Activated CD4-positive, alpha-beta T cell treated with anti-CD3 and anti-CD28 coated beads, Interleukin-2, amount 10 ng/mL, durations not matched to agents 7 days and 5 days (primary cell): ENCODE measurements at regions not wholly inside any gene's neighbourhood (a gene's known extent, or its start where the extent isn't known, plus 50 kb on each side); places are given as distances from the start of the nearest gene placed in this dataset.

Experiments
- CTCF ChIA-PET: fragments of 350-600 bp; sonication (Branson Sonifier 250); formaldehyde crosslinking; loops from one replicate; lab custom pipeline; 2021; ENCODE audit warnings: antibody characterized with exemption; lab: Charles Lee
- POLR2A ChIA-PET: fragments of 350-600 bp; sonication (Branson Sonifier 250); formaldehyde crosslinking; loops from one replicate; lab custom pipeline; 2021; ENCODE audit warnings: antibody characterized with exemption; lab: Charles Lee
- DNase-seq: peaks from one replicate; pipeline ENCODE4 v3.0.0-alpha.2; 2020
- H3K27ac Mint-ChIP-seq: one replicate; pipeline ENCODE4 v1.8.0; 2021; ENCODE audit warnings: mild to moderate bottlenecking, moderate library complexity, mixed read lengths
- H3K27me3 Mint-ChIP-seq: one replicate; pipeline ENCODE4 v1.8.0; 2021; ENCODE audit warnings: mixed read lengths
- H3K36me3 Mint-ChIP-seq: one replicate; pipeline ENCODE4 v1.8.0; 2021; ENCODE audit warnings: low read depth, mixed read lengths
- H3K4me1 Mint-ChIP-seq: one replicate; pipeline ENCODE4 v1.8.0; 2021; ENCODE audit warnings: mixed read lengths
- H3K4me3 Mint-ChIP-seq: one replicate; pipeline ENCODE4 v1.8.0; 2021; ENCODE audit warnings: mild to moderate bottlenecking, moderate library complexity, mixed read lengths
- H3K9me3 Mint-ChIP-seq: one replicate; pipeline ENCODE4 v1.8.0; 2021; ENCODE audit warnings: mixed read lengths

DNA sequence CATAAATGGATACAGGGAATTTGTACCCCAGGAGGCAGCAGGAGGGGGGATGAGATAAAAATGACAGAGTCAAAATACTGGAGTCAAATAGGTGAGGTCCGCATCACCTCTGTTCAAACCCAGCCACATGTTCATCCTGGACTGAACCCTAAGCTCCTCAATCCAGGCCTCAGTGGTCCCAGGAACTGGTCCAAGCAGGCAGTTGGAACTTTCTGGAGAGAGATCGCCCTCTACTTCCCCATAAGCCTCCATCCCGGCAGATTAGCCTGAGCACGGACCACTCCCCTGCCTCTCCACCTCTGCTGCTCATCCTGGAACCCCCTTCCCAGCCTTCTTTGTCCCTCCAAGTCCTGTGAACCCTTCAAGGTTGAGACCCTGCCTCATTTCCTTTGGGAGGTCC lies 959.7 kb upstream of the ZNF722 start:
- no peaks in the 10 kb centered on the region for H3K4me1 Mint-ChIP-seq
- no peaks in the 10 kb centered on the region for H3K36me3 Mint-ChIP-seq
- H3K9me3 Mint-ChIP-seq: peaks cover 67% of the 10 kb centered on the region
- ChIA-PET CTCF (interaction anchor here (0.6 kb wide), 1 partner anchor 372 kb away, joined by 3 read pairs; no protein-coding TSS in a partner anchor), POLR2A (no interaction called here)
- no peaks in the 10 kb centered on the region for H3K27me3 Mint-ChIP-seq
- H3K4me3 Mint-ChIP-seq: no peak overlapping the region
- DNase-seq: no peak
- H3K27ac Mint-ChIP-seq: no peak overlapping the region

DNA sequence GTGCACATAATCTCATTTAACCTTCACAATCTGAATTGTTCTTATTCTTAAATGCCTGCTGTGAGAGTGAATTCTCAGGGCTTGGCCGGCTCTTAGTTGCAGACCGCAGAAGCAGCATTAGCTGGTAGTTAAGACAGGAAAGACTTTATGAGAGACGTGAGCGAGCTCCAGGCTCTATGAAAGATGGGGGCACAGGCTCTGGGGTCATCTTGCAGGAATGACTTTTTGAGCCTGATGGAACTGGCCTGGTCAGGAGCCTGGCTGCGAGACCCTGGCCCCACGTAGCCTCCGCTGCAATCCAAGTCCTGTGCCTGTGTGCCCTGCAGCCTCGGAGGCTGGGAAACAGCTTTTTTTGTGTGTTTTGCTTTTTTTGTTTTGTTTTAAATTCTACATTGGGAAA lies 958.8 kb upstream of the ZNF722 start:
- H3K27ac Mint-ChIP-seq: no peak overlapping the region
- peaks cover 61% of the 10 kb centered on the region for H3K9me3 Mint-ChIP-seq
- POLR2A ChIA-PET: no interaction called here
- no peak overlapping the region for H3K4me3 Mint-ChIP-seq
- H3K4me1 Mint-ChIP-seq: no peaks in the 10 kb centered on the region
- DNase-seq: no peak
- H3K36me3 Mint-ChIP-seq: no peaks in the 10 kb centered on the region
- CTCF ChIA-PET: interaction anchor here (0.6 kb wide), 1 partner anchor 372 kb away, joined by 3 read pairs; no protein-coding TSS in a partner anchor
- no peaks in the 10 kb centered on the region for H3K27me3 Mint-ChIP-seq

DNA sequence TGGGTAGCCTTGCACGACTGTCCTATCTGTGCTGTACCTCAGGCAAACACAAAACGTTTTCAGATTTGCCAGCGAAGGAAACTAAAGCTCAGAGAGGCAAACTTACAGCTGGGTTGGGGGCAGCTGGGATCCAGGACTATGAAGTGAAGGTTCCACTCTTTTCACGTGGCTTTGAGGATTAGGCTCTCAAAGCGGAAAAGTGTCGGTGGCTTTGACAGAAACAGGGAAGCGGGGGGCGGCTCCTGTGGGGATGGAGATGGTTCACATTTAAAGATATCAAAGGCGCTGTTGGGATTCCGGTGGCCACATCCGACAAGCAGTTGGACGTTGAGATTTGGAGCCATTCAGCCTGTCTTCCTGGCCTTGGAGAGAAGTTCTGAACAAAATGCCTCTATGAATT lies 958.3 kb upstream of the ZNF722 start:
- ChIA-PET CTCF (no interaction called here), POLR2A (no interaction called here)
- Mint-ChIP-seq H3K9me3 (peaks cover 59% of the 10 kb centered on the region), H3K4me1 (no peaks in the 10 kb centered on the region), H3K27me3 (no peaks in the 10 kb centered on the region), H3K27ac (no peak overlapping the region), H3K4me3 (no peak overlapping the region), H3K36me3 (no peaks in the 10 kb centered on the region)
- no peak for DNase-seq

DNA sequence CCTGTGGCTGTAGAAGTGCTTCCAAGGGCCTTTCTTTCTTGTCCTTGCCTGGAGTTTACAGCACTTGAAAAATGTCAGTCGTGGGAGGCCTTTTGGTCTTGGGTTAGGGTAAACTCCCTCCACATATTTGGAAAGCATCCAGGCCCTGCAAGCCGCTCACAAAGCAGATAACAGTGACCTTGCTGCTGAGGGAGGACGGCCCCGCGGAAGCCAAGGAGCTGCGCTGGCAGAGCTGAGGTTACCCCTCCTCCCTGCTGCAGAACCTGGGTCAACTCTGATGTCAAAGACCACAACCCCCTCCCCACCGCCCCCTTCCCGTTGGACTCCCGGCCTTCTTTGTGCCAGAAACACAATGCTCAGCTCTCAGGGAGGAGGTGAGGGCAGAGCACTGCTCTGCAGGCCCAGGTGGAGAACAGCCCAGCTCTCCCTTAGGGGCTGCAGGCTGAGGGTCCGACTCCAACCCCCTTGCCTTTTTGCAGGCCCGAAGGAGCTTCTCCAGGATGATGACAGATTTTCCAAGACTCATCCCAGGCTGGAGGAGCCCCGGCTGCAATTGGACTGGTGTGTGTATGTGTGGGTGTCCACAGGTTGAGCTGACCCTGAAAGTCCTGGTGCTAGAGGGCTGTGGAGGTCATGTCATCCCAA lies 957.6 kb upstream of the ZNF722 start:
- H3K9me3 Mint-ChIP-seq: peaks cover 54% of the 10 kb centered on the region
- no peak for DNase-seq
- no peaks in the 10 kb centered on the region for H3K36me3 Mint-ChIP-seq
- no peaks in the 10 kb centered on the region for H3K4me1 Mint-ChIP-seq
- ChIA-PET CTCF (no interaction called here), POLR2A (no interaction called here)
- no peaks in the 10 kb centered on the region for H3K27me3 Mint-ChIP-seq
- H3K27ac Mint-ChIP-seq: no peak overlapping the region
- no peak overlapping the region for H3K4me3 Mint-ChIP-seq

DNA sequence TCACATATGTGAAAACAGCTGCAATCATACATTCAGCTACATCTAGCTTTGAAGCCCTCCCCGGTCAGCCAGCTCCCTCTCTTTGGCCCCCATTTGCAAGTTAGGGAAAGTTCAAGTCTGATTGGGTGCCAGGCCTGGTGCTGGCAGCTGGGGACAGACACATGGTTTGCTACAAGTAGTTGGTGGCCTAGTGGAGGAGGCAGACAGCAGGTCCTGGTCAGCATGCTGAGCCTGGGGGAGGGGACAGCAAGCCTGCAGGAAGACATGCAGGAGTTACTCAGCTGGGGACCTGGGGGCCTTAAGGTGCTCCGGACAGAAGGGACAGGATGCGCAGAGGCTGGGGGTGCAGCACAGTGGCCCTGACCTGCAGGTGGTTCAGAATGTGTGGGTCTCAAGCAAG lies 956.9 kb upstream of the ZNF722 start:
- Mint-ChIP-seq H3K4me3 (no peak overlapping the region), H3K36me3 (no peaks in the 10 kb centered on the region), H3K27ac (no peak overlapping the region), H3K9me3 (peaks cover 51% of the 10 kb centered on the region), H3K27me3 (no peaks in the 10 kb centered on the region), H3K4me1 (no peaks in the 10 kb centered on the region)
- CTCF ChIA-PET: no interaction called here
- no peak for DNase-seq
- POLR2A ChIA-PET: no interaction called here

DNA sequence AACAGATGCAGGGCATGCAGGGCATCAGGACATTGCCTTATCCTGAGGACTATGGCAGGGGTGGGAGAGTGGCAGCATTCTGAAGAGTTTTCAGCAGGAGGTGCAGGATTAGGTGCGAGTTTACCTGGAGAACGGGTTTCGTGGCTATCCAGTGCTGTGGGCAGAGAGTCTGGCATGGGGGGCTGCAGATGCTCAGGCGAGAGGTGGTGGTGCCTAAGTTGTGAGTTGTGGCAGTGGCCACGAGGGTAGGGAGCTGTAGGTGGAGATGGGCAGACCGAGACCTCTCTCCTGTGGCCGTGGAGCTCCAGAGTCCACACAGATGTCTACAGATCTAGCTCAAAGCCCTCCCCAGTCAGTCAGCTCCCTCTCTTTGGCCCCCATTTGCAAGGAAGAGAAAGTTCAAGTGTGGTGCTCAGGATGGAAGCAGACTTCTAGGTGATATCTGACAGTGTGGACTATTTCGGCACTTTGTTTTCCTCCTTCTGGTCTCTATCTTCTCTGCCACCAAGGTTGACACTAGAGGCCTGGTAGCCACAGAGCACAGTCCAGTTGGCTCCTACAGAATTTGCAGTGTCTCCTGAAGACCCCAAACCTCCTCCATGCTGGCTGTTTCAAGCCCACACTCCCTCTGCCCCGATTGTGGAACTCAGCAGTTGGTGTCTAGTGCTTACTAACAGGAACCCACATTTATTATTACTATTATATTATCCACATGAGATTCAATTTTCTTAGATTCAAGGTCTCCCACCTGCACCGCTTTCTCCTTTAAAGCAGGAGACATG lies 955.7 kb upstream of the ZNF722 start:
- no peaks in the 10 kb centered on the region for H3K4me1 Mint-ChIP-seq
- H3K27ac Mint-ChIP-seq: no peak overlapping the region
- DNase-seq: no peak
- no peak overlapping the region for H3K4me3 Mint-ChIP-seq
- no peaks in the 10 kb centered on the region for H3K36me3 Mint-ChIP-seq
- peaks cover 45% of the 10 kb centered on the region for H3K9me3 Mint-ChIP-seq
- ChIA-PET CTCF (no interaction called here), POLR2A (no interaction called here)
- H3K27me3 Mint-ChIP-seq: no peaks in the 10 kb centered on the region

DNA sequence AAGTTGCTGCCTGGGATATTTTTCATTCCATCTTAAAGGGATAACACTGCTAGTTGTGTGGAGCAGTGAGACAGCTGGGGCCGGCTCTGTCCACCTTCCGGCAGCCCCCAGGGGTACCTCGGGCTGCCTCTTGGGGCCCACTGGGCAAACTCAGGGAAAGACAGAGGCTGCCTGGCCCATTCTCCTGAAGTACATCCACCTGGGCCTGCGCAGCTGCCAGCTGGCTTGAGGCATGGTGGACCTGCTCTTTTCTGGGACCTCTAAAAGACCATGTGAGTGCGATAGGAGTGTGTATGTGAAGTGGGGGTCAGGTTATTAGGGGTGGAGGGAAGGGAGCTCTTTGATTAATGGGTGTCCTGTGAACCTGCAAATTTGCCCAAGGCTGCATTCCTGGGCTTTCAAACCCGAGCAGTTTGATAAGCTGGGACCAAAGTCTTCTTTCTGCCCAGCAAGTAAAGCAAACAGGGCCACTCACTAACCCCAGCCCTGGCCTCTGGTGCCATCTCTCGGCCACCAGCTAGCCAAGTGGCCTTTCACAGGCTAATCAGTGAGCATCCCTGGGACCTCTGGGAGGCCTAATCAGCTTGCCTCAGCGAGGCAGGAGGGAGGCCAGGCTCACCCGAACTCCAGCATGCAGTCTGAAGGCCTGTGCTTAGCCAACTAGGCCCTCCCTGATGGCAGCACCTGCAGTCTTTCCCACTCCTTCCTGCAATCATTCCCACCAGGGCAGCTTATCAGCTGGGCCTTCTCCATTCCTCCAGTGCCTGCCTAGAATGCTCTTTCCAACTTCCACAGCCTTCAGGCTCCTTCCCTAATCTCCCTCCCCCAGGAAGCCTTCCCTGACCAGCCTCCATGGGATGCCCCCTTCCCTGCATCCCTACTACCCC lies 954.7 kb upstream of the ZNF722 start:
- no peak for DNase-seq
- Mint-ChIP-seq H3K4me3 (no peak overlapping the region), H3K27ac (no peak overlapping the region), H3K4me1 (no peaks in the 10 kb centered on the region), H3K9me3 (peaks cover 44% of the 10 kb centered on the region), H3K36me3 (no peaks in the 10 kb centered on the region), H3K27me3 (no peaks in the 10 kb centered on the region)
- CTCF ChIA-PET: no interaction called here
- POLR2A ChIA-PET: no interaction called here

DNA sequence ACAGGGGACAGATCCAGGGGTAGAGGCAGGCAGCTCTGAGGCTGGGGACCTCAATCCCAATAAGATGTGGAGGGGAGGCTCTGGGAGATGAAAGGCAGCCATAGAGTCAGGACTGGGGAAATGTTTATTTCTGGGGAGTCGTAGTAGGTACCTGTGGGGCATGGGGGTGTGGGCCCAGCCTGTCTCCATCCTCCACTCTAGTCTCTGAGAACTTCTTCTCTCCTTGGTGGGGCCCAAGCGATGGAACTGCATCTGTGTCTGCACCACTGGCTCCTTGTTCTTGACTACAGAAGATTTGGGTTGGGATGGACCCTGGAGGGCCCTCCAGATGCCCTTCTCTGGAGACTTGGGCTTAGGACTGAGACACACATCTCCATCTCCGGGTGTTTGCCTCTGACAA lies 953.9 kb upstream of the ZNF722 start:
- no peak for DNase-seq
- no peak overlapping the region for H3K27ac Mint-ChIP-seq
- peaks cover 38% of the 10 kb centered on the region for H3K9me3 Mint-ChIP-seq
- H3K4me1 Mint-ChIP-seq: no peaks in the 10 kb centered on the region
- H3K27me3 Mint-ChIP-seq: no peaks in the 10 kb centered on the region
- CTCF ChIA-PET: no interaction called here
- no peaks in the 10 kb centered on the region for H3K36me3 Mint-ChIP-seq
- POLR2A ChIA-PET: no interaction called here
- H3K4me3 Mint-ChIP-seq: no peak overlapping the region

DNA sequence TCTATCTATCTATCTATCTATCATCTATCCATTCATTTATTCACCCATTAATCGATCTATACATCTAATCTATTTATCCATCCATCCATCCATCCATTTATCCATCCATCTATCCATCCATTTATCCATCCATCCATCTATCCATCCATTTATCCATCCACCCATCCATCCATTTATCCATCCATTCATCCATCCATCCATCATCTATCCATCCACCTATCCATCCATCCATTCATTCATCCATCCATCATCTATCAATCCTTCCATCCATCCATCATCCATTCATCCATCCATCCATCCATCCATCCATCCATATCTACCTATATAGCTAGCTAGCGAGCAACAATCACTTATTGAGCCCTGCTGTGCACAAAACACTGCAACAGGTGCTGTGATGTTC lies 953.1 kb upstream of the ZNF722 start:
- no peaks in the 10 kb centered on the region for H3K36me3 Mint-ChIP-seq
- H3K4me3 Mint-ChIP-seq: no peak overlapping the region
- DNase-seq: no peak
- CTCF ChIA-PET: no interaction called here
- POLR2A ChIA-PET: no interaction called here
- peaks cover 34% of the 10 kb centered on the region for H3K9me3 Mint-ChIP-seq
- H3K4me1 Mint-ChIP-seq: no peaks in the 10 kb centered on the region
- H3K27ac Mint-ChIP-seq: no peak overlapping the region
- H3K27me3 Mint-ChIP-seq: no peaks in the 10 kb centered on the region

DNA sequence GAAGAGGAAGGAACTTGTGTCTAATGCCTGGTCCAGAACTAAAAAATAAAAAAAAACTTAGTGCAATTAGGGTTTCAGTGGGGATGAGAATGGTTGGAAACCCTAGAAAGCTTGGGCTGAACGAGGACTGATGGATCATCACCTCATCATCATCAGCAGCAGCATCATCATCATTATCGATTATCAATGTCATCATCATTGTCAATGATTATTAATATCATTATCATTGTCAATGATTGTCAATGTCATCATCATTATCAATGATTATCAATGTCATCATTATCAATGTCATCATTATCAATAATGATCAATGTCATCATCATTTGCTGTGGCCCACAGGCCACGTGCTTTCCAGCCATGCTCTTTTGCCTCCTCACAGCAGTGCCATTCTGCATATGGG lies 952.0 kb upstream of the ZNF722 start:
- CTCF ChIA-PET: no interaction called here
- no peak overlapping the region for H3K27ac Mint-ChIP-seq
- POLR2A ChIA-PET: no interaction called here

DNA sequence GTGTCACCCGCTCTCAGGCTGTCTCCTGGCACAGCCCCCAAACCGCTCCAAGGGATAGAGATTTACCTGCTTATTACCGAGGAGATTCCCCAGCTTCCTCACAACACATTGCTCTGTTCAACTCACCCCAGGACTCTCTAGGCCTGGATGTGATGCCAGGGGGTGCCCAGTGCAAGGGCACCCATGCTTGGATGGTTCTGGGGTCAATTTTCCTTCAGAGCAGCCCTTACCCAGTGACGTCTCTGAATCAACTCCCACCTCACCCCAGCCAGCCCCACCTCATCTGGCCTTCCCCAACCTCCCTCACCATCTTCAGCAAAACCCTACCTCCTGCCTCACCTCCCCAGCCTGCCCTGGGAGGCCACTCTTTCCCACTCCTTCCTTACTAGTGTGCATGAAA lies 951.6 kb upstream of the ZNF722 start:
- H3K9me3 Mint-ChIP-seq: peaks cover 32% of the 10 kb centered on the region
- H3K4me1 Mint-ChIP-seq: no peaks in the 10 kb centered on the region
- DNase-seq: no peak
- ChIA-PET POLR2A (no interaction called here), CTCF (no interaction called here)
- no peak overlapping the region for H3K4me3 Mint-ChIP-seq
- no peak overlapping the region for H3K27ac Mint-ChIP-seq
- no peaks in the 10 kb centered on the region for H3K36me3 Mint-ChIP-seq
- H3K27me3 Mint-ChIP-seq: no peaks in the 10 kb centered on the region

More for the DNA sequence above, 952.0 kb upstream of the ZNF722 start:
- H3K27me3 Mint-ChIP-seq: no peaks in the 10 kb centered on the region
- no peak overlapping the region for H3K4me3 Mint-ChIP-seq
- DNase-seq: no peak
- no peaks in the 10 kb centered on the region for H3K4me1 Mint-ChIP-seq
- H3K9me3 Mint-ChIP-seq: peaks cover 36% of the 10 kb centered on the region
- H3K36me3 Mint-ChIP-seq: no peaks in the 10 kb centered on the region

DNA sequence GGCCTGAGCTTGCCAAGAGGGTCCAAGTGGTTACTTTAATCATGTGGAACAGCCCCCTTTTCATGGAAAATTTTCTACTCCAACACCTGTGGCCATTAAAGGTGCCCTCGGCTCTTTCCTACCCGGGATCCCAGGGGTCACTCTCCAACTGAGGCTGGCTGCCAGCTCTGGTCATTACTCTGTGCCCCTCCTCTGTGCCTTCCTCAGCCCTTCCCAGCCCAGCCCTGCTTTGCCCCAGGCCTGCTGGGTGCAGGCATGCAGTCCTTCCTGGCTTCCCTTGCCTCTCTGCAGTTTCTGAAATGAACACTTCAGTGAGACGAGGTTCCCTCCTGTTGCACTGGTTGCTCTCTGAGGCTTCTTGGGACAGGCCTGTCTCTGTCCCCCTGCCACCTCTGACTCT lies 951.1 kb upstream of the ZNF722 start:
- CTCF ChIA-PET: no interaction called here
- Mint-ChIP-seq H3K27me3 (no peaks in the 10 kb centered on the region), H3K4me1 (no peaks in the 10 kb centered on the region), H3K27ac (no peak overlapping the region), H3K4me3 (no peak overlapping the region), H3K9me3 (peaks cover 27% of the 10 kb centered on the region), H3K36me3 (no peaks in the 10 kb centered on the region)
- no peak for DNase-seq
- POLR2A ChIA-PET: no interaction called here

DNA sequence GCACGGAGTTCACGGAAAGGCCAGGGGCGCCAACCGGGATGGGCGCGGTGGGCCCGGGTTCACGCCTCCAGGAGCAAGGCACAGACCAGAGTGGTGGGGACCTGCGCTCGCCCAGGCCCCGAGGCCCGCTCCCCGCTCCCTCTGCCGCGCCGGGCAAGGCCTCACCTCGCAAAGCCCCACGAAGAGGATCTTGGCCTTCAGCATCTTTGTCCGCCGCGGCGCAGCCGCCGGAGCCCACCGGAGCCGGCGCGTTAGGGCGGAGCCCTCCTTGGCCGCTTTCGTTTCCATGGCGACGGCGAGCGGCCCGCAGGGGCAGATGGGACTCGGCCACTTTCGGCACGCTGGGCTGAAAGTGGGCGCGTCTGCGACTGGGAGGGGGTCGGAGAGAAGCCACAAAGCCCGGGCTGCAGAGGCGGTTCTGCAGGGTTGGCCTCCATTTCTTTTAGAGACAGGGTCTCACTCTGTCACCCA lies 944.4 kb upstream of the ZNF722 start:
- Mint-ChIP-seq H3K27me3 (no peaks in the 10 kb centered on the region), H3K4me3 (no peak overlapping the region), H3K36me3 (no peaks in the 10 kb centered on the region), H3K9me3 (peaks cover 22% of the 10 kb centered on the region), H3K4me1 (no peaks in the 10 kb centered on the region), H3K27ac (no peak overlapping the region)
- ChIA-PET CTCF (no interaction called here), POLR2A (no interaction called here)
- DNase-seq: no peak
